Left renal pelvis (tissue), 4 donors: ENCODE measurements at regions not wholly inside any gene's neighbourhood (a gene's known extent, or its start where the extent isn't known, plus 50 kb on each side); places are given as distances from the start of the nearest gene placed in this dataset.

Experiments
- DNase-seq, 4 donors: peaks; one replicate each; pipeline ENCODE4 v3.0.0-alpha.2; 2013; ENCODE audit warnings: low read depth in 4 of 4, low spot score in 3 of 4

DNA sequence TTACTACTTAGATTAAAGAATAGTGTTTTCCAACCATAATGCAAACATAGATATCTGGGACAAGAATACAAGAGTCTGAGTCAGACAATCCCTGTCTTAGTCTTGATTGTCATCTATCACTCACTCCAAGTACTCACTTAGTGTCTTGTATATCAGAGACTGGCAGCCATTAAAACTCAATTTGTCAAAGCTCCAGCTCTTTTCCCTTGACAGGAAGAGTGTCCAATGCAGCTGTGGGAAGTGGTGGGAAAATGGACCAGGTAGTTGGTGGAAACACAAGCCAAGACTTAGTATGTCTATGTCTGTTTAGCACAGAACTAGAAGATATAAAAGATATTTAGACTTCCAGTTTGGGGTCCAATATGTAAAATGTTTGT, 271.6 kb upstream of the CLEC14A start:
- DNase-seq: no peak

DNA sequence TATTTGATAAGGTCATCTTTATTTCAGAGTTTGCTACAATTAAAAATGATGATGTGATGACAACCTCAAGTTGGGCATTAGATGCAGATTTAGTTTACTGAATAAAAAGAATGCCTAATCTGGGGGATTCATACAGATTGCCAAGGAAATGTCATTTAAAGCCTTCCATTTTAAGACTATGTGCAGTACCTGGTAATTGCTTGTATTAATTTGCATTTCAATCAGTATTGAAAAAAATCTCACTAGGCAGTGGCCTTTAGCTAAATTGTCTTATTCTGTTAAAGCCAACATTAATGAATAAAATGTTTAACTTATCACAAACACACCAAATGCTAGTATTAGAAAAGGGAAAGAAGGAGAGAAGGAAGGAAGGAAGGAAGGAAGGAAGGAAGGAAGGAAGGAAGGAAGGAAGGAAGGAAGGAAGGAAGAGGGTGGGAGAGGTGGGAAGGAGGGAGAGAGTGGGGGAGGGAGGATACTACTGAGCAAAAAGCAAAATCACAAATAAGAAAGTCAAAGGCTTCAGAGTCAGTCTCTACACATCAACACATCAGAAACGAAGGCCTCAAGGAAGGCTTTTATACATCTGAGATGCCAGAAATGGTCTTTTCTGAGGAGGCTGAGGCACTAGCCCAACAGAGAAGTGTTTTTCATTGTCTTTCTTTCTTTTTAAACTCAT, 271.1 kb upstream of the CLEC14A start:
- no peak for DNase-seq

- DNase-seq: no peak
Measured at GRCh38 chr14:38524636-38525509, 269.0 kb upstream of the CLEC14A start.

GRCh38 chr14:38522724-38523123, 266.8 kb upstream of the CLEC14A start:
- DNase-seq: no peak

- no peak for DNase-seq
Measured at GRCh38 chr14:38521591-38521990, 265.7 kb upstream of the CLEC14A start.

DNA sequence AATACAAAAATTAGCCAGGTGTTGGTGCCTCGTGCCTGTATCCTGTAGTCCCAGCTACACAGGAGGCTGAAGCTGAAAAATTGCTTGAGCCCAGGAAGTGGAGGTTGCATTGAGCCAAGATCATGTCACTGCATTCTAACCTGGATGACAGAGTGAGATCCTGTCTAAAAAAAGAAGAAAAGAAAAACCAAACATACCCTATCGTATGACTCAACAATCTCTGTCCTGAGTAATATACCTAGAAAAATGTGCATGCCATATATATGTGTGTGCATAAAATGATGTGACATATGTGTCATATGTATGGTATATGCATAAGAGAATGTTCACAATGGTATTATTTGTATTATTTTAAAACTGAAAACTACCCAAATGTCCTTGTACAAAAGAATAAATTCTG, 261.5 kb upstream of the CLEC14A start:
- no peak for DNase-seq

DNA sequence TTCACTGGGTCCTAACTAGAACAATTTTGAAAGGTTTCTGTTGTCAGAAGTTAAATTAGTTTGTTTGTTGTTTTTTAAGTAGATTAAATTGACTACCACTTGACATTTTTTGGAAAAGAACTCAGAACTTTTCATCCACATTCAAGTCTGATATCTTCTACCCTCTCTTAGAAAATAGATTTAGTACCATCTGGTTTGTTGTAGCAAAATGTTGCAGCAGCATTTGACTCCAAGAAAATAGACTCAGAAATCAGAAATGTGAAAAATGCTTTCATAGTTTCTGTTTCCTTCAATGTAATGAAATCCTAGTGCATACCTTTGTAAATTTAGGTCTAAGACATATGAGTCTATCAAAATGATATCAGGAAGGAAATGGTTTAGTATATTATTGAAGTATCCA, 256.3 kb upstream of the CLEC14A start:
- no peak for DNase-seq

DNA sequence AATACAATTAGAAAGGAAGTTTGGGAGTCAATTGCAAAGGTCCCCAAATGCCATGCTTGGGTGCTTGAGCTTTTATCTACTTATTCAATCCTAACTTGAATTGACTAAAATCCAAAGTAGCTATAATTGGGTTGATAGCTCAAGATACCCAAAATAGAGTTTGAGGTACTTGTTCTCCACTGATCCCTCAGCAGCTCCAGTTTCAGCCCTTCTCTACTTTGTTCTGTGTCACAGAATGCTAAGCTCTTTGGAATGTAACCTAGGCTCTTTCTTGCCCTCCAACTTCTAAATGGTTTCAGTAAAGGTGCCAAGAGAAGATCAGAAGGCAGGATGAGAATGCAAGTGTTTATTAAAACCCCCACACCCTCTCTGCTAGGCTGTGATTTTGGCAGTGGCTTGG, 251.4 kb upstream of the CLEC14A start:
- no peak for DNase-seq

DNA sequence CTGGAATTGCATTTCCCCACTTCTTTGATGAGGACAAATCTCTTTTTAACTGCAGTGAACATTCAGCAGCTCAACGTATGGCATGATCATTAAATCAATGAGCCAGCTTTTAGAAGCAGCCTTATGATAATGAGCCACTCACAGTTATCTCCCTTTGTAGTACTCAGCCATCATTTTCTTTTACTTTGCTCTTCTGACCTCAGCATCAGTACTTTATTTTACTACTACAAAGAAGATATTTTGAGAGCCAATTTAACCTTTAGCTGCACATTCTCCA, 250.0 kb upstream of the CLEC14A start:
- DNase-seq: no peak

DNA sequence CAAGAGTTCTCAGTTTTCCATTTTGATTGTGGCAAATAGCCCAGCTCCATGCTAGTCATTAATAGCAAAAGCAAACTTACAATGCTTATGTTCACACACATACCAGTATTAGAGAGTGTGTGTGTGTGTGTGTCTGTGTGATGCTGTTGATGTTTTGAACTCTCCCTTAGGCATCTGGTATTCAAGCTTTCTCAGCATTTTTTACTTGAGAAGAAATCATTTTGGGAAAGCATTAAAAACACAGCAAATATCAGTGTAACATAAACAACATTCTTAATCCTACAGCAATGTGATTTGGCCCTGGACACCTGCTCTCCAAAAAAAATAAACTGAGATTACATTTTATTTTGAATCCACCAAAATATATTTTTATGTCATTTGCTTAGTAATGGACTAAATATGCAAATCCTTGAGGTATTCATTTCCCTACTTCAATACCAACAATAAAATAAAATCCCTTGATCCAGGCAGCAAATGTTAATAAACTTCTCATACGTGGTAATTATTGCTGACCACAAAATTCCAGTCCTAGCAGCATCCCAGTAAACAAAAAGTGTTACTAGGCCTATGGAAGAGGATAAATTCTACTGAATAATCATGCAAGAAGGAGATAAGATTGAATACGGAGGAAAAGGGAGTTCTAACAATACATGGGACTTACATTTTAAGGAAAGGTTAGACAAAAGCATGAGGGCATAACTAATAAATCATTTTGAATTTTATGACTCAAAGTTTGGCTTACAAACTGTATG, 249.5 kb upstream of the CLEC14A start:
- peak in 2 of 4 donors; percentile 5 for DNase-seq

- no peak for DNase-seq
Measured at GRCh38 chr14:38504175-38504574, 248.3 kb upstream of the CLEC14A start.

GRCh38 chr14:38502239-38502638, 246.3 kb upstream of the CLEC14A start:
- no peak for DNase-seq

- no peak for DNase-seq
Measured at GRCh38 chr14:38500125-38500524, 244.2 kb upstream of the CLEC14A start.

DNA sequence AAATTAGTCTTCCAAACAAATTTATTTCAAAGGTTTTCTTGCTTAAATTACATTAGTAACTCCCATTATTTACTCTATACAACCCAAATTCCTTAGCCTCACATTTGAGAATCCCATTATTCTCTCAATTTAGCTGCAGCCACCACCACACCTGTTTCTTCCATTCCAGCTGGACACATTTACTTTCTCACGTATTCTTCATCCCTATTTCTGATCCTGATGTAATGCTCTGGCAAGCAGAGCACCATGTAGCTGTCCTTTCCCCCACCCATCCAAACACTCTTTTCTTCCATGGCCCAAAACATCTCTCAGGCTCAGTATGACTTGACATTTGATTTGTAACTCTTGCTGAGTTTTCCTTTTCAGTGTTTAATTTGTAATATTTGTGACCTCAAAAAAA, 240.2 kb upstream of the CLEC14A start:
- DNase-seq: no peak

- no peak for DNase-seq
Measured at GRCh38 chr14:38490273-38490672, 234.4 kb upstream of the CLEC14A start.

DNA sequence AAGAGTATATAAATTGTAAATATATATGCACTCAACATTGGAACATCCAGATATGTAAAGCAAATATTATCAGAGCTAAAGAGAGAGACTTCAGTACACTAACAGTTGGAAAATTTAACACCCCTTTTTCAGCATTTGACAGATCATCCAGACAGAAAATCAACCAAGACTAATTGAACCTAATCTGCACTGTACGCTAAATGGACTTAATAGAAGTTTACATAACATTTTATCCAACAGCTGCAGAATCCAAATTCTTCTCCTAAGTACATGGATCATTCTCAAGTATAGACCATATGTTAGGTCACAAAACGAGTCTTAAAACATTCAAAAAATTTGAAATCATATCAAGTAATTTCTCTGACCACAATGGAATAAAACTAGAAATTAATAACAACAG, 229.1 kb upstream of the CLEC14A start:
- DNase-seq: no peak

DNA sequence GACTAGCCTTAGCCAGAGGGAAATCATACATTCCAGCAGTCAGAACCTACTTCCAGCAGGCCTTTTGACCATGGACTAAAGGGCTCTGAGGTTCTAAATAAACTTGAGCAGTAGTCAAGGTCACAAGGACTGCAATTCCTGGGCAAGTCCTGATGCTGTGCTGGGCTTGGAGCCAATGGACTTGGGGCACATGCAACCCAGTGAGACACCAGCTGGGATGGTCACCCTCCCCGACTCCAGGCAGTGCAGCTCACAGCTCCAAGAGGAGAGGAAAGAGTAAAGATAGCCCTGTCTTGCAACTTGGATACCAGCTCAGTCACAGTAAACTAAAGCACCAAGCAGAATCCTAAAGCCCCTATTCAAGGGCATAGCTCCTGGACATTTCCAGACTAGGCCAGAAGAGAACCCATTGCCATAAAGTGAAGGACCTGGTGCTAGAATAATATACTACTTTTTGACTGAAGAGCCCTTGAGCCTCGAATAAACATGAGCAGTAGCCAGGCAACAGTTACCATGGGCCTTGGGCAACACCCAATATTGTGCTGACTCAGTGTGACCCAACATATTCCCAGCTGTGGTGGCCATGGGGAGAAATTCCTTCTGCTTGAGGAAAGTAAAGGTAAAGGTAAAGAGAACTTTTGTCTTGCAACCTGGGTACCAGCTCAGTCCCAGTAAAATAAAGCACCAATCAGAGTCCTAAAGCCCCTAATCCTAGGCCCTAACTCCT, 226.2 kb upstream of the CLEC14A start:
- DNase-seq: no peak

GRCh38 chr14:38469156-38469555, 213.3 kb upstream of the CLEC14A start:
- no peak for DNase-seq

- DNase-seq: no peak
Measured at GRCh38 chr14:38442208-38442607, 186.3 kb upstream of the CLEC14A start.

DNA sequence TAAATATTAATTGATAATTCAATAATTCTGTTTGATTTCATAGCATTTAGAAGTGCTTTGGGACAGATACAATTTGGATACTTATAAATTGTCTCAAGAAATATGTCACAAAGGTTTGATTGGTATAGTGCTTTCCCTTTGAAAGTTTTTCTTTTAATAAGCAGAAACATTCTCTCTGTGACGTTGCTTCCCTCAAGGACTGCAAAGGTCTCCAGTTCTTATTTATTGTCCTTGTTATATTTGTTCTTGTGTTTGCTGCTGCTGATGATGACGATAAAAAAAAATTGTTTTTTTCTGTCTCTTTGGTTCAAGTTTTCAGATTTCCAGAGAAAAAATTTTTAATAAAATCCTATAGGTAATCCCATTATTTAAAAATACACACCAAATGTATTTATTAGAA, 176.3 kb upstream of the CLEC14A start:
- DNase-seq: no peak

- DNase-seq: no peak
Measured at GRCh38 chr14:38431156-38431555, 175.3 kb upstream of the CLEC14A start.
